ENCODE measurements at regions not wholly inside any gene's neighbourhood (a gene's known extent, or its start where the extent isn't known, plus 50 kb on each side); places are given as distances from the start of the nearest gene placed in this dataset.

GRCh38 chr5:116637149-116637740 lies 62.6 kb upstream of the SEMA6A start:
- no peak overlapping the region for H3K27ac Mint-ChIP-seq
- H3K4me1 Mint-ChIP-seq (ENCODE audit: low read depth) = no peaks in the 10 kb centered on the region
- no peak for DNase-seq (ENCODE audit: low spot score)
- H3K36me3 Mint-ChIP-seq (ENCODE audit: low read depth) = no peaks in the 10 kb centered on the region
- no peaks in the 10 kb centered on the region for H3K9me3 Mint-ChIP-seq
- intact Hi-C loops (cut with micrococcal nuclease) = no loop called here
- no peak overlapping the region for H3K4me3 Mint-ChIP-seq
- peaks cover 2% of the 10 kb centered on the region for H3K27me3 Mint-ChIP-seq (ENCODE audit: insufficient read depth)

GRCh38 chr5:116632890-116633289 lies 58.3 kb upstream of the SEMA6A start:
- Mint-ChIP-seq H3K4me3 (no peak overlapping the region), H3K4me1 (ENCODE audit: low read depth) (no peaks in the 10 kb centered on the region), H3K36me3 (ENCODE audit: low read depth) (no peaks in the 10 kb centered on the region), H3K27me3 (ENCODE audit: insufficient read depth) (peaks cover 2% of the 10 kb centered on the region), H3K27ac (no peak overlapping the region), H3K9me3 (no peaks in the 10 kb centered on the region)
- intact Hi-C loops (cut with micrococcal nuclease) = no loop called here
- no peak for DNase-seq (ENCODE audit: low spot score)

DNA sequence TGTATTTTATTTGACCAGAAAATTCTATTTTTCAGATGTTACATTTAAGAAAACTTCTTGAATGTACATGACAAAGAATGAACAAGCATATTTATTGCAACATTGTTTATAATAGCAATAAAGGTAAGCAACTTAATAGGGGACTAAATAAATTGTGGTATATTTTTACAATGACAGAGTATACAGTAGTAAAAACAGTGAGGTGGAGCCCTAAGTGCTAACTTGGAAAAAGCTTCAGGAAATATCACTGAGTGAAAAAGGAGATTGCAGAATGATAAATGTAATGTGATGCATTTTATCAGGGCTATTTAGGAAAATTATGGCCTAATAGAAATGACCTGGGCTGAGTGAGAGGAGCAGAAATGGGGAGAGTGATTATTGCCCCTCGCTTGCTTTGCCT lies 56.5 kb upstream of the SEMA6A start:
- DNase-seq (ENCODE audit: low spot score) = no peak
- Mint-ChIP-seq H3K4me3 (no peak overlapping the region), H3K4me1 (ENCODE audit: low read depth) (no peaks in the 10 kb centered on the region), H3K27ac (no peak overlapping the region), H3K9me3 (no peaks in the 10 kb centered on the region), H3K36me3 (ENCODE audit: low read depth) (no peaks in the 10 kb centered on the region), H3K27me3 (ENCODE audit: insufficient read depth) (peaks cover 2% of the 10 kb centered on the region)
- intact Hi-C loops (cut with micrococcal nuclease) = no loop called here

- Mint-ChIP-seq H3K4me3 (no peak overlapping the region), H3K9me3 (no peaks in the 10 kb centered on the region), H3K27me3 (ENCODE audit: insufficient read depth) (peaks cover 2% of the 10 kb centered on the region), H3K36me3 (ENCODE audit: low read depth) (no peaks in the 10 kb centered on the region), H3K4me1 (ENCODE audit: low read depth) (no peaks in the 10 kb centered on the region), H3K27ac (no peak overlapping the region)
- intact Hi-C loops (cut with micrococcal nuclease) = no loop called here
- DNase-seq (ENCODE audit: low spot score) = no peak
These were observed 54.5 kb upstream of the SEMA6A start for GRCh38 chr5:116629168-116629567.

GRCh38 chr5:116626945-116627679 lies 52.5 kb upstream of the SEMA6A start:
- DNase-seq (ENCODE audit: low spot score) = no peak
- intact Hi-C loops (cut with micrococcal nuclease) = no loop called here
- no peaks in the 10 kb centered on the region for H3K36me3 Mint-ChIP-seq (ENCODE audit: low read depth)
- H3K9me3 Mint-ChIP-seq = no peaks in the 10 kb centered on the region
- no peaks in the 10 kb centered on the region for H3K4me1 Mint-ChIP-seq (ENCODE audit: low read depth)
- H3K27ac Mint-ChIP-seq = no peak overlapping the region
- H3K4me3 Mint-ChIP-seq = no peak overlapping the region
- H3K27me3 Mint-ChIP-seq (ENCODE audit: insufficient read depth) = peaks cover 5% of the 10 kb centered on the region

- intact Hi-C loops (cut with micrococcal nuclease) = no loop called here
- peaks cover 5% of the 10 kb centered on the region for H3K27me3 Mint-ChIP-seq (ENCODE audit: insufficient read depth)
- no peaks in the 10 kb centered on the region for H3K36me3 Mint-ChIP-seq (ENCODE audit: low read depth)
- H3K9me3 Mint-ChIP-seq = no peaks in the 10 kb centered on the region
- H3K4me3 Mint-ChIP-seq = no peak overlapping the region
- no peak overlapping the region for H3K27ac Mint-ChIP-seq
- H3K4me1 Mint-ChIP-seq (ENCODE audit: low read depth) = no peaks in the 10 kb centered on the region
- DNase-seq (ENCODE audit: low spot score) = no peak
These were observed 51.7 kb upstream of the SEMA6A start for GRCh38 chr5:116626272-116626723.
